CD14-positive monocyte (primary cell): ENCODE measurements at regions not wholly inside any gene's neighbourhood (a gene's known extent, or its start where the extent isn't known, plus 50 kb on each side); places are given as distances from the start of the nearest gene placed in this dataset.

Experiments used
- DNase-seq, 3 donors: peaks; one replicate each; pipeline ENCODE4 v3.0.0-alpha.2; 2011 to 2022
- H2AFZ ChIP-seq: 2 replicates; pipeline ENCODE4 v1.6.0; 2012; ENCODE audit warnings: mild to moderate bottlenecking, low read depth, low read length, inconsistent platforms; ENCODE audit not compliant: insufficient read depth, poor library complexity, severe bottlenecking
- H3K27ac ChIP-seq, 2 donors: 1 replicate in 1 of 2; 2 replicates in 1 of 2; pipeline ENCODE4 v1.5.1; 2012 to 2013; ENCODE audit warnings: low read length in 2 of 2, control low read depth in 1 of 2, inconsistent platforms in 1 of 2, low read depth in 1 of 2, mild to moderate bottlenecking in 1 of 2
- H3K27me3 ChIP-seq, 2 donors: one replicate each; pipeline versions ENCODE4 v1.6.0 to v1.6.1; 2011 to 2013; ENCODE audit warnings: low read length in 2 of 2; ENCODE audit not compliant: control insufficient read depth in 2 of 2, insufficient read depth in 2 of 2
- H3K36me3 ChIP-seq, 2 donors: replicated peaks in 1 of 2; 1 replicate in 1 of 2; 2 replicates in 1 of 2; pipeline versions ENCODE4 v1.5.1 to v1.6.1; 2012 to 2013; ENCODE audit warnings: low read length in 2 of 2, control low read depth in 1 of 2, inconsistent platforms in 1 of 2, mild to moderate bottlenecking in 1 of 2; ENCODE audit not compliant: insufficient read depth in 2 of 2, control insufficient read depth in 1 of 2
- H3K4me1 ChIP-seq, 2 donors: 1 replicate in 1 of 2; 2 replicates in 1 of 2; pipeline versions ENCODE4 v1.5.1 to v1.6.1; 2012 to 2013; ENCODE audit warnings: low read length in 2 of 2, control low read depth in 1 of 2, inconsistent platforms in 1 of 2, mild to moderate bottlenecking in 1 of 2, moderate library complexity in 1 of 2; ENCODE audit not compliant: insufficient read depth in 2 of 2, control insufficient read depth in 1 of 2
- H3K4me2 ChIP-seq: replicated peaks from 2 replicates; pipeline ENCODE3; 2012; ENCODE audit warnings: low read length, moderate library complexity, mild to moderate bottlenecking; ENCODE audit not compliant: poor library complexity, severe bottlenecking; ENCODE audit errors: extremely low read depth
- H3K4me3 ChIP-seq, 3 experiments: fragments of 200-600 bp in 1 of 3; sonication (generic) in 1 of 3; replicated peaks in 1 of 3; 1 replicate in 2 of 3; 2 replicates in 1 of 3; pipeline ENCODE4 v1.5.1; 2011 to 2013; ENCODE audit warnings: low read length in 3 of 3, mild to moderate bottlenecking in 3 of 3, control low read depth in 2 of 3, low read depth in 2 of 3, inconsistent platforms in 1 of 3, moderate library complexity in 1 of 3
- H3K79me2 ChIP-seq: 2 replicates; pipeline ENCODE4 v1.6.0; 2012; ENCODE audit warnings: mild to moderate bottlenecking, control low read depth, inconsistent platforms, low read length, moderate library complexity; ENCODE audit not compliant: insufficient read depth
- H3K9ac ChIP-seq: 2 replicates; pipeline ENCODE4 v1.6.0; 2017; ENCODE audit warnings: low read length, mild to moderate bottlenecking; ENCODE audit not compliant: insufficient read depth, poor library complexity, severe bottlenecking
- H3K9me3 ChIP-seq, 2 donors: replicated peaks in 1 of 2; 1 replicate in 1 of 2; 2 replicates in 1 of 2; pipeline versions ENCODE4 v1.5.1 to v1.6.1; 2012 to 2013; ENCODE audit warnings: low read length in 2 of 2, control low read depth in 1 of 2; ENCODE audit not compliant: control insufficient read depth in 1 of 2, insufficient read depth in 1 of 2
- H4K20me1 ChIP-seq: 2 replicates; pipeline ENCODE4 v1.6.0; 2012; ENCODE audit warnings: mild to moderate bottlenecking, low read length, control low read depth, moderate library complexity; ENCODE audit not compliant: insufficient read depth
- H3K27ac Mint-ChIP-seq, 7 donors: one replicate each; pipeline ENCODE4 v1.8.0; 2020; ENCODE audit warnings: mild to moderate bottlenecking in 7 of 7, mixed read lengths in 7 of 7, moderate library complexity in 6 of 7, inconsistent platforms in 2 of 7
- H3K27me3 Mint-ChIP-seq, 3 donors: one replicate each; pipeline ENCODE4 v1.8.0; 2021 to 2022; ENCODE audit warnings: low read depth in 3 of 3, mild to moderate bottlenecking in 3 of 3, mixed read lengths in 3 of 3, moderate library complexity in 3 of 3, inconsistent platforms in 1 of 3
- H3K36me3 Mint-ChIP-seq, 2 donors: one replicate each; pipeline ENCODE4 v1.8.0; 2020; ENCODE audit warnings: mixed read lengths in 2 of 2, inconsistent platforms in 1 of 2, mild to moderate bottlenecking in 1 of 2
- H3K4me1 Mint-ChIP-seq: one replicate; pipeline ENCODE4 v1.8.0; 2020; ENCODE audit warnings: mild to moderate bottlenecking, mixed read lengths
- H3K4me3 Mint-ChIP-seq, 2 donors: one replicate each; pipeline ENCODE4 v1.8.0; 2020; ENCODE audit warnings: mild to moderate bottlenecking in 2 of 2, mixed read lengths in 2 of 2, moderate library complexity in 1 of 2
- H3K9me3 Mint-ChIP-seq, 7 donors: one replicate each; pipeline ENCODE4 v1.8.0; 2020 to 2022; ENCODE audit warnings: mixed read lengths in 7 of 7, mild to moderate bottlenecking in 6 of 7, moderate library complexity in 6 of 7, inconsistent platforms in 2 of 7
- WGBS: methylation state at CpG from one replicate; pipeline ENCODE4 v1.1.5; 2013; ENCODE audit warnings: missing lambda C conversion rate; ENCODE audit not compliant: insufficient coverage; 5-methylcytosine and 5-hydroxymethylcytosine counted together
- intact Hi-C, 2 donors: fragments of 100-400 bp; cut with micrococcal nuclease; formaldehyde crosslinking; loops; one replicate each; pipeline versions ENCODE4 v1.15.0 to v1.15.1; 2023
- TF ChIP-seq, protein P1 (sequence below): fragments of 200-600 bp; IDR thresholded peaks from one replicate; pipeline ENCODE4 v1.8.0; 2022; ENCODE audit warnings: antibody characterized with exemption, mild to moderate bottlenecking

DNA sequence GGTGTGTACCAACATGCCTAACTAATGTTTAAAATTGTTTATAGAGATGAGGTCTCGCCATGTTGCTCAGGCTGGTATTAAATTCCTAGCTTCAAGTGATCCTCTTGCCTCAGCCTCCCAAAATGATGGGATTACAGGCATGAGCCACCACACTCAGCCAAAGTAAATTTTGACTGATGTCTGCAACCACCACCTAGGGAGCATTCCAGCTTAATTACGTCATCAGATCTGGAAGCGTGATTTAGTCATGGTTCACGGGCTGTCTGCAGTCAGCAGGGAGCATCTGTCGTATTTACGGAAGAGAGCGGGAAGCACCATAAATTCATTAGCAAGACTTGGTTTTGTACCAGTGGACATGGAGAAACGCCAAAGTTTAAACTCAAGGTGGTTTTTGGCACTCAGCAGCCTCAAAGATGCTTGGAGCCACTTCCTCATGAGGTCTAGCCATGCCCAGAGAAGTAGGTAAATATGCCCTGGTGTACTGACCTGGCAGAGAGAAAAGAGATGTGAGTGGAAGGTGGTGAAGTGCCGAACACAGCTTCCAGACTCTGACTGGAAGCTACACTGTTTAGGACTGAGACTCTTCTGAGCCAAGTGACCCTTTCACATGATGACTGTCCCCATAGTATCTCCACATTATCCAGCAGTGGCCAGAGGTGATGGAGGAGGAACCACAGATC, 60.8 kb upstream of the SLC35F3 start:
- no peak overlapping the region for H3K9ac ChIP-seq
- H3K4me1 ChIP-seq = no peaks in the 10 kb centered on the region
- no peaks in the 10 kb centered on the region for H3K36me3 Mint-ChIP-seq
- no peaks in the 10 kb centered on the region for H3K27me3 Mint-ChIP-seq
- H3K36me3 ChIP-seq = no peaks in the 10 kb centered on the region
- no peak for DNase-seq
- H3K27ac ChIP-seq = no peak overlapping the region
- H3K9me3 ChIP-seq = peaks cover 0 to 7% of the 10 kb centered on the region in 2 donors
- H3K4me2 ChIP-seq = no peak overlapping the region
- TF ChIP-seq, protein P1, sequence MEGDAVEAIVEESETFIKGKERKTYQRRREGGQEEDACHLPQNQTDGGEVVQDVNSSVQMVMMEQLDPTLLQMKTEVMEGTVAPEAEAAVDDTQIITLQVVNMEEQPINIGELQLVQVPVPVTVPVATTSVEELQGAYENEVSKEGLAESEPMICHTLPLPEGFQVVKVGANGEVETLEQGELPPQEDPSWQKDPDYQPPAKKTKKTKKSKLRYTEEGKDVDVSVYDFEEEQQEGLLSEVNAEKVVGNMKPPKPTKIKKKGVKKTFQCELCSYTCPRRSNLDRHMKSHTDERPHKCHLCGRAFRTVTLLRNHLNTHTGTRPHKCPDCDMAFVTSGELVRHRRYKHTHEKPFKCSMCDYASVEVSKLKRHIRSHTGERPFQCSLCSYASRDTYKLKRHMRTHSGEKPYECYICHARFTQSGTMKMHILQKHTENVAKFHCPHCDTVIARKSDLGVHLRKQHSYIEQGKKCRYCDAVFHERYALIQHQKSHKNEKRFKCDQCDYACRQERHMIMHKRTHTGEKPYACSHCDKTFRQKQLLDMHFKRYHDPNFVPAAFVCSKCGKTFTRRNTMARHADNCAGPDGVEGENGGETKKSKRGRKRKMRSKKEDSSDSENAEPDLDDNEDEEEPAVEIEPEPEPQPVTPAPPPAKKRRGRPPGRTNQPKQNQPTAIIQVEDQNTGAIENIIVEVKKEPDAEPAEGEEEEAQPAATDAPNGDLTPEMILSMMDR = no peak
- intact Hi-C loops = no loop called here
- H2AFZ ChIP-seq = no peak overlapping the region
- no peak overlapping the region for H3K4me3 ChIP-seq
- H3K4me1 Mint-ChIP-seq = no peaks in the 10 kb centered on the region
- no peaks in the 10 kb centered on the region for H3K27me3 ChIP-seq
- no peak overlapping the region for H3K4me3 Mint-ChIP-seq
- H3K79me2 ChIP-seq = no peaks in the 10 kb centered on the region
- WGBS = 75% methylated on average over 7 of the region's 9 CpGs
- H4K20me1 ChIP-seq = no peaks in the 10 kb centered on the region
- H3K9me3 Mint-ChIP-seq = peaks cover 0 to 11% (median 3%) of the 10 kb centered on the region in 7 donors
- no peak overlapping the region for H3K27ac Mint-ChIP-seq

GRCh38 chr1:233844275-233844674, 60.2 kb upstream of the SLC35F3 start:
- H3K27me3 Mint-ChIP-seq = no peaks in the 10 kb centered on the region

More at GRCh38 chr1:233844275-233844674, 60.2 kb upstream of the SLC35F3 start:
- DNase-seq = no peak
- Mint-ChIP-seq H3K27ac (no peak overlapping the region), H3K4me3 (no peak overlapping the region), H3K36me3 (no peaks in the 10 kb centered on the region), H3K4me1 (no peaks in the 10 kb centered on the region), H3K9me3 (peaks cover 0 to 13% (median 3%) of the 10 kb centered on the region in 7 donors)
- H3K4me2 ChIP-seq = no peak overlapping the region
- TF ChIP-seq, protein P1 = no peak
- no peak overlapping the region for H3K9ac ChIP-seq
- no peak overlapping the region for H3K4me3 ChIP-seq
- no peaks in the 10 kb centered on the region for H3K36me3 ChIP-seq
- H3K27ac ChIP-seq = no peak overlapping the region
- no peaks in the 10 kb centered on the region for H4K20me1 ChIP-seq
- H3K9me3 ChIP-seq = peaks cover 0 to 7% of the 10 kb centered on the region in 2 donors
- no peak overlapping the region for H2AFZ ChIP-seq
- H3K79me2 ChIP-seq = no peaks in the 10 kb centered on the region
- no peaks in the 10 kb centered on the region for H3K4me1 ChIP-seq
- no CpG with 5 or more reads among the region's 2 CpGs for WGBS
- H3K27me3 ChIP-seq = no peaks in the 10 kb centered on the region
- intact Hi-C loops = no loop called here
